ENCODE measurements at regions not wholly inside any gene's neighbourhood (a gene's known extent, or its start where the extent isn't known, plus 50 kb on each side); places are given as distances from the start of the nearest gene placed in this dataset.

GRCh38 chr10:52663161-52663560 lies 109.4 kb downstream of the MBL2 start:
- no peaks in the 10 kb centered on the region for H3K27me3 ChIP-seq (ENCODE audit: control insufficient read depth, insufficient read depth, low read length)
- H3K27me3 Mint-ChIP-seq: no peaks in the 10 kb centered on the region
- ATAC-seq (ENCODE audit: low read depth in 2 of 2) (no peak), DNase-seq (no peak)
- no peak overlapping the region for H3K27ac ChIP-seq (ENCODE audit: insufficient read depth, low read length, poor library complexity, severe bottlenecking)
- H3K9me3 ChIP-seq (ENCODE audit: control insufficient read depth in 2 of 2, low read length in 2 of 2): no peaks in the 10 kb centered on the region
- no peaks in the 10 kb centered on the region for H3K4me1 Mint-ChIP-seq
- H3K36me3 Mint-ChIP-seq: no peaks in the 10 kb centered on the region
- no peak overlapping the region for H3K4me3 Mint-ChIP-seq
- H3K27ac Mint-ChIP-seq: no peak overlapping the region
- H3K9me3 Mint-ChIP-seq: peaks cover 0 to 27% (median 14%) of the 10 kb centered on the region in 7 donors
- H3K36me3 ChIP-seq (ENCODE audit: control insufficient read depth, insufficient read depth, low read length): no peaks in the 10 kb centered on the region
- H3K4me3 ChIP-seq (ENCODE audit: low read depth, low read length): no peak overlapping the region
- H3K4me1 ChIP-seq (ENCODE audit: control insufficient read depth, insufficient read depth, low read length, poor library complexity, severe bottlenecking): no peaks in the 10 kb centered on the region

DNA sequence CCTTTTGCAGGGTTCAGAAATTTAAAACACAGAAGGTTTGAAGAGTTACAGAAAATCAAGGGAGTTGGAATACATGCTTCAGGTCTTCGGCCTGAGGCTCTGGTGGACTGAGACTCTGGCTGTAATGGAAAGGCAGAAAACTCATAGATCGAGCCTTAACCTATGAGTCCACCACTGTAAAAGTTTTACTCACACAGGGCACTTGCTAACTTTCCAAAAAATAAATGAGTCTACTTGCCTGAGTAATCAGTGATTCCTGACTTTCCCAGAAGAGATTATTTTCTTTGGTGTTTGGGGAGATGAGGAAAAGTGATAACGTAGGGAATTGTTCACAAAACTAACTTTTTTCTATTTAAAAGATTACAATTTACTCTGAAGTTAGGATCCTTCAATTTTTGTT lies 108.0 kb downstream of the MBL2 start:
- no peak for DNase-seq
- Mint-ChIP-seq H3K36me3 (no peaks in the 10 kb centered on the region), H3K9me3 (peaks cover 0 to 26% (median 14%) of the 10 kb centered on the region in 7 donors), H3K27me3 (no peaks in the 10 kb centered on the region), H3K4me1 (no peaks in the 10 kb centered on the region), H3K4me3 (no peak overlapping the region), H3K27ac (no peak overlapping the region)
- no peaks in the 10 kb centered on the region for H3K27me3 ChIP-seq (ENCODE audit: control insufficient read depth, insufficient read depth, low read length)
- no peak for ATAC-seq (ENCODE audit: low read depth in 2 of 2)
- no peaks in the 10 kb centered on the region for H3K9me3 ChIP-seq (ENCODE audit: control insufficient read depth in 2 of 2, low read length in 2 of 2)
- no peaks in the 10 kb centered on the region for H3K4me1 ChIP-seq (ENCODE audit: control insufficient read depth, insufficient read depth, low read length, poor library complexity, severe bottlenecking)
- no peaks in the 10 kb centered on the region for H3K36me3 ChIP-seq (ENCODE audit: control insufficient read depth, insufficient read depth, low read length)
- H3K27ac ChIP-seq (ENCODE audit: insufficient read depth, low read length, poor library complexity, severe bottlenecking): no peak overlapping the region
- H3K4me3 ChIP-seq (ENCODE audit: low read depth, low read length): no peak overlapping the region

GRCh38 chr10:52665821-52666220 lies 106.8 kb downstream of the MBL2 start:
- H3K27me3 Mint-ChIP-seq: no peaks in the 10 kb centered on the region
- DNase-seq: no peak
- H3K27ac Mint-ChIP-seq: no peak overlapping the region
- ATAC-seq (ENCODE audit: low read depth in 2 of 2): no peak
- no peaks in the 10 kb centered on the region for H3K27me3 ChIP-seq (ENCODE audit: control insufficient read depth, insufficient read depth, low read length)
- no peaks in the 10 kb centered on the region for H3K36me3 ChIP-seq (ENCODE audit: control insufficient read depth, insufficient read depth, low read length)
- no peak overlapping the region for H3K4me3 ChIP-seq (ENCODE audit: low read depth, low read length)
- no peaks in the 10 kb centered on the region for H3K4me1 ChIP-seq (ENCODE audit: control insufficient read depth, insufficient read depth, low read length, poor library complexity, severe bottlenecking)
- H3K27ac ChIP-seq (ENCODE audit: insufficient read depth, low read length, poor library complexity, severe bottlenecking): no peak overlapping the region
- peaks cover 0 to 21% (median 15%) of the 10 kb centered on the region in 7 donors for H3K9me3 Mint-ChIP-seq
- H3K36me3 Mint-ChIP-seq: no peaks in the 10 kb centered on the region
- no peaks in the 10 kb centered on the region for H3K4me1 Mint-ChIP-seq
- H3K4me3 Mint-ChIP-seq: no peak overlapping the region
- H3K9me3 ChIP-seq (ENCODE audit: control insufficient read depth in 2 of 2, low read length in 2 of 2): no peaks in the 10 kb centered on the region

GRCh38 chr10:52666931-52667330 lies 105.7 kb downstream of the MBL2 start:
- Histone ChIP-seq H3K27ac (ENCODE audit: insufficient read depth, low read length, poor library complexity, severe bottlenecking) (no peak overlapping the region), H3K9me3 (ENCODE audit: control insufficient read depth in 2 of 2, low read length in 2 of 2) (no peaks in the 10 kb centered on the region), H3K36me3 (ENCODE audit: control insufficient read depth, insufficient read depth, low read length) (no peaks in the 10 kb centered on the region), H3K4me3 (ENCODE audit: low read depth, low read length) (no peak overlapping the region), H3K27me3 (ENCODE audit: control insufficient read depth, insufficient read depth, low read length) (no peaks in the 10 kb centered on the region), H3K4me1 (ENCODE audit: control insufficient read depth, insufficient read depth, low read length, poor library complexity, severe bottlenecking) (no peaks in the 10 kb centered on the region)
- H3K9me3 Mint-ChIP-seq: peaks cover 0 to 21% (median 14%) of the 10 kb centered on the region in 7 donors
- no peak for ATAC-seq (ENCODE audit: low read depth in 2 of 2)
- H3K4me1 Mint-ChIP-seq: no peaks in the 10 kb centered on the region
- DNase-seq: no peak
- no peak overlapping the region for H3K4me3 Mint-ChIP-seq
- no peak overlapping the region for H3K27ac Mint-ChIP-seq
- H3K27me3 Mint-ChIP-seq: no peaks in the 10 kb centered on the region
- H3K36me3 Mint-ChIP-seq: no peaks in the 10 kb centered on the region

- H3K4me3 ChIP-seq (ENCODE audit: low read depth, low read length): no peak overlapping the region
- H3K9me3 ChIP-seq (ENCODE audit: control insufficient read depth in 2 of 2, low read length in 2 of 2): no peaks in the 10 kb centered on the region
- no peak overlapping the region for H3K27ac Mint-ChIP-seq
- H3K36me3 Mint-ChIP-seq: no peaks in the 10 kb centered on the region
- H3K27me3 Mint-ChIP-seq: no peaks in the 10 kb centered on the region
- H3K4me3 Mint-ChIP-seq: no peak overlapping the region
- no peaks in the 10 kb centered on the region for H3K36me3 ChIP-seq (ENCODE audit: control insufficient read depth, insufficient read depth, low read length)
- peaks cover 0 to 23% (median 10%) of the 10 kb centered on the region in 7 donors for H3K9me3 Mint-ChIP-seq
- H3K4me1 ChIP-seq (ENCODE audit: control insufficient read depth, insufficient read depth, low read length, poor library complexity, severe bottlenecking): no peaks in the 10 kb centered on the region
- H3K4me1 Mint-ChIP-seq: no peaks in the 10 kb centered on the region
- ATAC-seq (ENCODE audit: low read depth in 2 of 2): no peak
- DNase-seq: no peak
- H3K27ac ChIP-seq (ENCODE audit: insufficient read depth, low read length, poor library complexity, severe bottlenecking): no peak overlapping the region
- H3K27me3 ChIP-seq (ENCODE audit: control insufficient read depth, insufficient read depth, low read length): no peaks in the 10 kb centered on the region
These were observed 104.6 kb downstream of the MBL2 start for GRCh38 chr10:52668024-52668423.

DNA sequence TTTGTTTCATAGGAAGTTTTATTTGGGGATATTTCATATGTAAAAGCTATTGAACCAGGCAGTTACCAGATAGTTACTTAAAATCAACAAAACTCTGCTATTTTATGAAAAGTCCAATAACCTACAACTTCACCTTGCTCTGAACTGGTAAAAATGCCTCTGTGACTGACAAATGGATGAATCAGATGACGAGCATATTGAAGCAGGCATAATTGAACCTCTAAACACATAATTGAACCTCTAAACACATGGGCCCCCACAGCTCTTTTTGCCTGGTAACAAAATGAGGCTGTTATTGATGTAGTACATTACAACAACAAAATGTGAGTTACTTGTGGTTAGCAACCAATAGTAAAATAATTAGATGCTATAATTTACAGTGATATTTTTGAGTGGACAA lies 99.7 kb downstream of the MBL2 start:
- no peaks in the 10 kb centered on the region for H3K4me1 Mint-ChIP-seq
- Histone ChIP-seq H3K27ac (ENCODE audit: insufficient read depth, low read length, poor library complexity, severe bottlenecking) (no peak overlapping the region), H3K4me3 (ENCODE audit: low read depth, low read length) (no peak overlapping the region), H3K27me3 (ENCODE audit: control insufficient read depth, insufficient read depth, low read length) (no peaks in the 10 kb centered on the region), H3K9me3 (ENCODE audit: control insufficient read depth in 2 of 2, low read length in 2 of 2) (no peaks in the 10 kb centered on the region), H3K4me1 (ENCODE audit: control insufficient read depth, insufficient read depth, low read length, poor library complexity, severe bottlenecking) (no peaks in the 10 kb centered on the region), H3K36me3 (ENCODE audit: control insufficient read depth, insufficient read depth, low read length) (no peaks in the 10 kb centered on the region)
- H3K9me3 Mint-ChIP-seq: peaks cover 0 to 10% (median 6%) of the 10 kb centered on the region in 7 donors
- H3K27ac Mint-ChIP-seq: no peak overlapping the region
- no peaks in the 10 kb centered on the region for H3K36me3 Mint-ChIP-seq
- H3K27me3 Mint-ChIP-seq: no peaks in the 10 kb centered on the region
- ATAC-seq (ENCODE audit: low read depth in 2 of 2) (no peak), DNase-seq (no peak)
- no peak overlapping the region for H3K4me3 Mint-ChIP-seq

GRCh38 chr10:52673468-52673867 lies 99.1 kb downstream of the MBL2 start:
- H3K4me1 Mint-ChIP-seq: no peaks in the 10 kb centered on the region
- no peaks in the 10 kb centered on the region for H3K9me3 ChIP-seq (ENCODE audit: control insufficient read depth in 2 of 2, low read length in 2 of 2)
- H3K27ac ChIP-seq (ENCODE audit: insufficient read depth, low read length, poor library complexity, severe bottlenecking): no peak overlapping the region
- DNase-seq (no peak), ATAC-seq (ENCODE audit: low read depth in 2 of 2) (no peak)
- H3K27ac Mint-ChIP-seq: no peak overlapping the region
- H3K9me3 Mint-ChIP-seq: peaks cover 0 to 10% (median 6%) of the 10 kb centered on the region in 7 donors
- no peaks in the 10 kb centered on the region for H3K36me3 Mint-ChIP-seq
- no peaks in the 10 kb centered on the region for H3K27me3 ChIP-seq (ENCODE audit: control insufficient read depth, insufficient read depth, low read length)
- H3K4me3 Mint-ChIP-seq: no peak overlapping the region
- H3K4me1 ChIP-seq (ENCODE audit: control insufficient read depth, insufficient read depth, low read length, poor library complexity, severe bottlenecking): no peaks in the 10 kb centered on the region
- no peak overlapping the region for H3K4me3 ChIP-seq (ENCODE audit: low read depth, low read length)
- H3K36me3 ChIP-seq (ENCODE audit: control insufficient read depth, insufficient read depth, low read length): no peaks in the 10 kb centered on the region
- H3K27me3 Mint-ChIP-seq: no peaks in the 10 kb centered on the region

- Mint-ChIP-seq H3K27me3 (no peaks in the 10 kb centered on the region), H3K4me1 (no peaks in the 10 kb centered on the region), H3K4me3 (no peak overlapping the region), H3K27ac (no peak overlapping the region), H3K9me3 (peaks cover 0 to 10% (median 6%) of the 10 kb centered on the region in 7 donors), H3K36me3 (no peaks in the 10 kb centered on the region)
- no peak for DNase-seq
- no peak for ATAC-seq (ENCODE audit: low read depth in 2 of 2)
- Histone ChIP-seq H3K27me3 (ENCODE audit: control insufficient read depth, insufficient read depth, low read length) (no peaks in the 10 kb centered on the region), H3K4me1 (ENCODE audit: control insufficient read depth, insufficient read depth, low read length, poor library complexity, severe bottlenecking) (no peaks in the 10 kb centered on the region), H3K36me3 (ENCODE audit: control insufficient read depth, insufficient read depth, low read length) (no peaks in the 10 kb centered on the region), H3K9me3 (ENCODE audit: control insufficient read depth in 2 of 2, low read length in 2 of 2) (no peaks in the 10 kb centered on the region), H3K4me3 (ENCODE audit: low read depth, low read length) (no peak overlapping the region), H3K27ac (ENCODE audit: insufficient read depth, low read length, poor library complexity, severe bottlenecking) (no peak overlapping the region)
These were observed 98.1 kb downstream of the MBL2 start for GRCh38 chr10:52674474-52674873.

Measured in CD4-positive, CD25-positive, alpha-beta regulatory T cell (primary cell).